NCI-H524 treated with DMSO at 0.1 percent for 48 hours (cell line): ENCODE measurements at regions not wholly inside any gene's neighbourhood (a gene's known extent, or its start where the extent isn't known, plus 50 kb on each side); places are given as distances from the start of the nearest gene placed in this dataset.
"Not testable (repeated sequence)": the region's sequence is repeated elsewhere in the genome, so short reads cannot be mapped to it uniquely, and the experiment has no call there.

Source experiments
- DNase-seq: peaks from one replicate; lab custom pipeline; 2025; lab: John Stamatoyannopoulos, UW

GRCh38 chr2:44051593-44052347 is 56.0 kb upstream of the LRPPRC start:
- DNase-seq = no peak

GRCh38 chr2:44052584-44052983 is 56.8 kb upstream of the LRPPRC start:
- DNase-seq = no peak

GRCh38 chr2:44053052-44053451 is 57.3 kb upstream of the LRPPRC start:
- no peak for DNase-seq

GRCh38 chr2:44053456-44053855 is 57.7 kb upstream of the LRPPRC start:
- no peak for DNase-seq

GRCh38 chr2:44055229-44055628 is 59.4 kb upstream of the LRPPRC start:
- no peak for DNase-seq

- DNase-seq = no peak
Measured at GRCh38 chr2:44055664-44056063, 59.9 kb upstream of the LRPPRC start.

GRCh38 chr2:44056947-44057346 is 61.2 kb upstream of the LRPPRC start:
- DNase-seq = no peak

- not testable (repeated sequence) for DNase-seq
Measured at GRCh38 chr2:44060286-44060685, 64.5 kb upstream of the LRPPRC start.

GRCh38 chr2:44060990-44061389 is 65.2 kb upstream of the LRPPRC start:
- no peak for DNase-seq

GRCh38 chr2:44061469-44061868 is 65.7 kb upstream of the LRPPRC start:
- no peak for DNase-seq

GRCh38 chr2:44061876-44062275 is 66.1 kb upstream of the LRPPRC start:
- no peak for DNase-seq

- no peak for DNase-seq
Measured at GRCh38 chr2:44063033-44063432, 67.2 kb upstream of the LRPPRC start.

- not testable (repeated sequence) for DNase-seq
Measured at GRCh38 chr2:44064281-44064680, 68.5 kb upstream of the LRPPRC start.

- not testable (repeated sequence) for DNase-seq
Measured at GRCh38 chr2:44067012-44067790, 71.4 kb upstream of the LRPPRC start.

- not testable (repeated sequence) for DNase-seq
Measured at GRCh38 chr2:44067791-44068181, 72.0 kb upstream of the LRPPRC start.

- DNase-seq = no peak
Measured at GRCh38 chr2:44071454-44072046, 75.8 kb upstream of the LRPPRC start.

GRCh38 chr2:44073667-44074066 is 77.9 kb upstream of the LRPPRC start:
- not testable (repeated sequence) for DNase-seq

GRCh38 chr2:44074795-44075194 is 79.0 kb upstream of the LRPPRC start:
- not testable (repeated sequence) for DNase-seq

- no peak for DNase-seq
Measured at GRCh38 chr2:44075541-44075940, 79.8 kb upstream of the LRPPRC start.

GRCh38 chr2:44077942-44078511 is 82.2 kb upstream of the LRPPRC start:
- DNase-seq = no peak

GRCh38 chr2:44079686-44080085 is 83.9 kb upstream of the LRPPRC start:
- no peak for DNase-seq

GRCh38 chr2:44083054-44083453 is 85.6 kb upstream of the PPM1B start:
- no peak for DNase-seq

GRCh38 chr2:44084850-44085249 is 83.8 kb upstream of the PPM1B start:
- DNase-seq = no peak
